DMS153 (cell line): ENCODE measurements at regions not wholly inside any gene's neighbourhood (a gene's known extent, or its start where the extent isn't known, plus 50 kb on each side); places are given as distances from the start of the nearest gene placed in this dataset.

ENCODE experiments used
- DNase-seq: peaks from one replicate; lab custom pipeline; 2025; lab: John Stamatoyannopoulos, UW

DNA sequence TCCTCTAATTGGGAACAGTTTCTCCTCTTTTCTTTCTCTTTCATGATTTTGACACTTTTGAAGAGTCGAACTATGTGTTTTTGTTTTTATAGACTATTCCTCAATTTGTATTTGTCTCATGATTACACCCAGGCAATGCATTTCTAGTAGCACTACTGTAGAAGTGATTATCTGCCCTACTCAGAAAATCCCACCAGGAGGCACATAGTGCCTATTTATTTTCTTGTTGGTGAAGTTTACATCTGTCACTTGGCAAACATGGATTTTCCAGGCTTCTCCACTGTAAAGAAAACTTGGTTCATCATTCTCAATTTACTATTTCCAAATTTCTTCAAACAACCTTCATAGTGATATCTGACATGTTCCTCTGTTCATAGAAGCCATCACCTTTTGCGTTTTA, 893.9 kb downstream of the CCSER2 start:
- no peak for DNase-seq

DNA sequence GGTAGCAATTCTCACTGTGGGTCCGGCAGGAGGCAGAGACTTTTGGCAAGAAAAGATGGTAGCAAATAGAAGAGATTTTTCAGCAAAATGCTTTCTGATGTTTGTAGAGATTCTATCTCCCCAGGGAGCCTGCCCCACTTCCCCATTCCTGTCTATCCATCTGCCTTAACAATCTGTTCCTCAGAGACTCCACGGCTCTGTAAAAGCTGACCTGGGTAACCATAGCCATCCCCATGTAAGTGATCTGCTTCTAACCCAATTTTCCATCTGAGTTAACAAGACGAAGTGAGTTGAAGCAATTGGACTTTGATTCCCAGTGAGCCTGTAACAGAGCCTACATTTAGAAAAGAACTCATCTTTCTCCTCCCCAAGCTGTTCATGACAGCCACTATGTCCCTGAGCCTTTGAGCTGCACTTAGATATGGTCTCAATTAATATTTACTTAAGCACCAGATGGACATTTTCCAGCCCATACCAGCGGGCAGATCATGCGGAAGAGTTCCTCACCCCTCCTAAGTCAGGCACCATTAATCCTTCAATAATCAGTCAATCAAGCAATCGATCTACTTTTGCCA, 896.1 kb downstream of the CCSER2 start:
- no peak for DNase-seq

DNA sequence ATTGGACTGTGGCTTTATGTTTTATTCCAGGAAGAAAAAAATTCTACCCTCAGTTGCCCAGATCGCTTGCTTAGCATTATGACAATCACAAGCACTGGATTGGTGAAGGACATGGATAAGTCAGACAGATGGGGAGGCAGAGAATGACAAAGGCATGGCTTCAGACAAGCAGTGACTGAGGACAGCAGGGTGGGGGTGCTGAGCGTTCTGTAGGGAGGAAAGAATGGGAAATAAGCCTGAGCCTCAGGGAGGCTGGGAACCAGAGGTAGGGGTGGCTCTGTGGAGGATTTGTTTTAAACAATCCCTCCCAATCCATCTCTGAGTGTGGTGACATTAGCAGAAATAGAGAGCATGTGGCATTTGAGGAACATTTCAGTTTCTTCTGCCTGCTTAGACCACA, 896.9 kb downstream of the CCSER2 start:
- no peak for DNase-seq

DNA sequence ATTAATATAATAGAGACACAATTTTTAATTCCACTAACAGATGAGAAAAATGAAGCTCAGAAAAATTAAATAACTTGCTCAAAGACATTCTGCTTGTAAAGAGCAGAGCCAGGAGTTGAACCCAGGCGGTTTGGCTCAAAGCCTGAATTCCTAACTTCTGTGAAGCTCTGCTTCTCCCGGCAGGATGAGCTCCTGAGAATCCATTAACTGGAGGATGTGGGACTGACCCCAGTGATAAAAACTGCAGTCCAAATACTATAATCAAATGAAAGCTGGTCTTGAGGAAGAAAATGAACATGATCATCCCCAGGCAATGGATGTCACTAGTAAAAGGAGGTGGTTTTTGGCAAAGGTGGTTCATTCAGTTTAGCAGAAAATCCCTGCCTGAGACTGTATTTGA, 898.2 kb downstream of the CCSER2 start:
- DNase-seq: no peak

DNA sequence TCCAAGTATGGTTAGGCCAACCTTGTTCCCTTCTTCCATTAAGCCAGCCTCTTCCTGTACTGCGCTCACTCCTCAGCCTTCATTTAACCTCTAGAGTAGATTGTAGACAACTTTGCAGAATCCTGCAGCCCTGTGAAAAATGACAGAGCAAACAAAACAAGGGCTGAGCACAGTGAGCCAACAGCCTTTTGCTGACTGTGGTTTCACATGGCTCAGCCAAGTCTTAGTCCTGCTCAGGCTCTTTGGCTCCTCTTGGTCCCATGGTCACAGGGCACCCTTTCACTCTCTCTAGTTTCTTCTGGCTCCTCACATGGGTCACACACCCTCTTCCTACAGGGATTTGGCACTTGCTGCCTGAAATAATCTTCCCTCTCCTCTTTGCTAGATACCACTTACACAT, 900.3 kb downstream of the CCSER2 start:
- DNase-seq: no peak

DNA sequence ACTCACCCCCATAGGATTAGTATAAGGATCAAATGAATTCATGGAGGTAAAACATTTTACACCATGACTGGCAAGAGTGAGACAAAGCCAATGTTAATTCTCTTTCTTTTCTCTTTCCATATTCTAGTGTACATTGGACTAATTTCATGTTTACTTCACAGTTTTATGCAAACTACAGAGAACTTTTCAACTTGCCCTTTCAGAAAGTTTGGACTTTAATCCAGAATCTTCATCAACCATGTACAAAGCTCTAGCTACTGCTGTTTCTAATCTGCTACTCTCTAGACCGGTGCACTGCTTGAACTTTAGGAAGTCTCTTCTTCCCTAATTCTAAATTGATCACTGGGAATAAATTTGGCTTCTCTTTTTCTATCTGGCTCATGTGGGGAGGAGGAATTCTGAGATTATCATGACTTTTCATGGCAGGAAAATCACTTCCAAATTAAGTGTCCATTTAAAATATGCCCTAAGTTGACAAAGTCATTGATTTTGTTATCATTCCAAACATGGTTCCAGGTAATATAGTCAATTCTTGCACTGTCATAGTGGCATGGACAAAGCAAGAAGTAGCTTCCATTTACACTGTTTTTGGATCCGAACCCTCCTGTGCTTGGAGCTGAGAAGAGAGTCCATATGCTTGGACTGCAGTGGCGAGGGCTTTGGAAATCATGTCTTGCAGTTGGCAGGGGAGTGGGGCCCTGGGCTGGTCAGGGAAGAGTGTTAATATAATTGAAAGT, 903.3 kb downstream of the CCSER2 start:
- DNase-seq: no peak

DNA sequence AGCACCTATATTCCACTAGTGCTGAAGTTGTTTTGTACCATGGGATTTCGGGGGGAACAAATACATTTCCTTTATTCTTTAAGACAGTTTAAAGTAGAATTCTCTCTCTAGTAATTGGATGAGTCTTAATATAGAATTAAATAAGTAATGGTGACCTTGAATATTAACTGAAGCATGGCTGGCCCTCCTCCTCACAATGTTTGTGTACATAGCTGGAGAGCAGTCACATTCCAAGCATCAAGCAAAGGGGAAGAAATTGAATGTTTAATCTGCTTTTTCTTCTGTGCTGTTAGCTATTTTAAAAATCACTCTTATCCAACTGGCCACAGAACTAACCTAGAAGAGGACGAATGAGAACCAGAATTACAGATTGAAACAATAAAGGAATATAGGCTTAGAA, 906.9 kb downstream of the CCSER2 start:
- no peak for DNase-seq

DNA sequence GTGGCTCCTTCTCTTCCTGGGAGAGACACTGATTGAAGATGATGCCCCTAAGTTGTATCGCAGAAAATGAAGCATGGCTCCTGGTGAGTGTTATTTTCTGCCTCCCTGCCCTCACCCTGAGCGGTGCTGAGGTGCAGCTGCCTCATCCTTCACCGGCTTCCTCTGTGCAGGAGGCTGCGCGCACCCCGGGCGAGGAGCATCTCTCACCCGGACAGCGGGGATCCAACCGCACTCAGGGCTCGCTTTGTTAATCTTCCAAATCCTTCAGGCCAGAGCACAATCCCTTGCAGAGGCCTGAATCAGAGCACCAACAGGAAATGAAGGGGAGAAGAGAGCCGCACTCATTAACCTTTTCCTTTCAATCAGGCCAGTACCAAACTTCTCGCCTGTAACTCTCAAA, 910.3 kb downstream of the CCSER2 start:
- no peak for DNase-seq

DNA sequence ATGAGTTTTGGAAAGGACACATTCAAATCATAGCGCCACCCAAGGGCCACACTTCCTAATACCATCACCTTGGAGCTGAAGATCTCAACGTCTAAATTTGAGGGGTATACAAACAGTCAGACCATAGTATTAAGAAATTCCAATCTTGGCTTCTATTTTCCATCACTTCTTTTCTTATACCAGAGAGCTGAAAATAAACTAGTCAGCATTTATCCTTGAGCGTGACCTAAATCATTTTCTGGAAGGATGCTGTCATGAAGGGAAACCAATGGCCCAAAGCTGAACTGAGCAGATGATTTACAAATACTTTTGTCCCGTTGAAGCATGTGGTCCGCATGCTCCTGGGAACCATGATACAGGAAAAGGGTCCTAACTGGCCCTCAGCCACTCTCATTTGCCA, 921.9 kb downstream of the CCSER2 start:
- DNase-seq: no peak

DNA sequence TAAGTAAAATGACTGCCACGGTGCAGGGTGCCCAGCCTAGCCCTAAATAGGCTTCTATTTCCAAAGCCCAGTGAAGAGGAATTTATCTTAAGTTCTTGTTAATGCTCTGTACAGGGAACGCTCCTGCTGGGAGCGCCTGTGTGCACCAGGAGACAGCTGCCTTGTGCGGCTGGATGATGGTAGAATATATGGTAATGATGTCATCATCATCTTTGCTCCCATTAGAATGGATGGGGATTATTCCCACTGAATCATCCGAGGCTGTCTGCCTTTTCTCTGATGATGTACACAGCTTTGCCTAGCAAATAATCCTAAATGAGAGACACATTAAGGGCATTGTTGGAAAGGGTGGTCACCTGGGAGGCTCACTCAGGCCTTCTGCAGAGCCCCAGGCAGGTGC, 928.1 kb downstream of the CCSER2 start:
- DNase-seq: no peak

DNA sequence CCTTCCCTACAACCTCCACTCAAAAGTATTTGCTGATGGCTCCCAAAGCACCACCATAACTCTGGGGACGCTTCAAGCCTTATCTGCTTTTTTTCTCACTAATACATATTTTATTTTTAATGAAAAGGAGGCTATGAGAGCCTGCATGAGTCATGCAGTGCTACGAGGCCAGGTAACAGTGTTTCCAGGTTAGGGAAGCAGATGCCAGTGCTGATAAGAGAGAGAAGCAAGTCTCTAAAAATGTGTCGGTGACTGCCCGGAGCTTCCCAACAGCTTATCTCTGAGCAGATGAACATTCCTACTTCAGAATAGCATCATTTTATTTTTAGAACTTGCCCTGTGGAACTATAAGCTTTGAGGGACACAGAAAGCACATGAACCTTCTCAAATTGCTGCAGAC, 931.5 kb downstream of the CCSER2 start:
- no peak for DNase-seq

DNA sequence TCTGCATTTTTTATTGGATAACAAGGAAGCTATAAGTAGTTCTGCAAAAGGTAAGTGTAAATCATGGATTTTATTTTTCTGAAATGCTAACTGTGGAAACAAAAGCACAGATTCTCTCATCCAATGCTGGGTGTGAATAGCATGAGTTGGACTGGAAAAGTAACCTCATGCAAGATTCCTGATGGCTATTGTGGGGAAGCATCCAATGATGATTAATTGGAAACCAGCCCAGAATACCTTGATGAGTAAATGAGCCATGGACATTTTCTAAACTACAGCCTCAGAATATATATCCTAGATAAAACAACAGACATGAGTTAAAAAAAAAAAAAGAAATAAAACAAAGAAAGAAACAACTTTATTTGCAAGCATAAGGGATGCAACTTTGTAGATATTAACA, 934.6 kb downstream of the CCSER2 start:
- DNase-seq: no peak

DNA sequence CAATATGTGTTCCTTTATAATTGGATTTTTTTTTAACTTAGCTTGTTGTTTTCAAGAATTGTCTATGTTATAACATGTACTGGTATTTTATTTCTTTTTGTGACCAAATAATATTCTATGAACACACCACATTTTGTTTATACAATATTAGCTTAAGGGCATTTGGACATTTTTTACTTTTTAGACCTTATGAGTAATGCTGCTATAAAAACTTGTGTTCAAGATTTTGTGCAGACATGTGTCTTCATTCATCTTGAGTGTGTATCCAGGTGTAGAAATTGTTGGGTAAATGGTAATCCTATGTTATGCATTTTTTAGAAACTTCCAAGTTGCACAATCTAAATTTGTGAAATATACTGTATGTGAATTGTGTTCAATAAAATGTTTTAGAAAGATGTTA, 936.7 kb downstream of the CCSER2 start:
- DNase-seq: no peak

DNA sequence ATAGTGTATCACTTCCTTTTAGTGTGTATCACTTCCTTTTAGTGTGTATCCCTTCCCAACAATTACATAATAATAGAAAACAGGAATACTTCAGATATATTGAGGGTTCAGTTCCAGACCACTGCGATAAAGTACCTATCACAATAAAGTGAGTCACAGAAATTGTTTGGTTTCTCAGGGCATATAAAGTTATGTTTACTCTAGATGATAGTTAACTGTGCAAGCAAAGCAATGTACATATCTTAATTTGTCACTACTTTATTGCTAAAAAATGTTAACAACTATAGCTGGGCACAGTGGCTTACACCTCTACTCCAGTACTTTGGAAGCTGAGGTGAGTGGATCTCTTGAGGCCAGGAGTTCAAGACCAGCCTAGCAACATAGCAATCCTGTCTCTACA, 938.4 kb downstream of the CCSER2 start:
- no peak for DNase-seq

DNA sequence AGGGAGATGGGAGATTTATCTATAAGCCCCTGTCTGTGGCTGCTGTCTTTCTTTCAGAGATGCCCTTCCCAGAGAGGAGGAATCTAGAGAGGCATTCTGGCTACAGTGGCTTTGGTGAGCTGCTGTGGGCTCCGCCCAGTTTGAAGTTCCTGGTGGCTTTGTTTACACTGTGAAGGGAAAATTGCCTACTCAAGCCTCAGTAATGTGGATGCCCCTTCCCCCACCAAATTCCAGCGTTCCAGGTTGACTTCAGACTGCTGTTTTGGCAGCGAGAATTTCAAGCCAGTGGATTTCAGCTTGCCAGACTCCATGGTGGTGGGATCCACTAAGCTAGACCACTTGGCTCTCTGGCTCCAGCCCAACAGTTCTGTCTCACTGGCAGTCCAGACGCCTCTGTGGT, 951.6 kb downstream of the CCSER2 start:
- peak; percentile 45 for DNase-seq

DNA sequence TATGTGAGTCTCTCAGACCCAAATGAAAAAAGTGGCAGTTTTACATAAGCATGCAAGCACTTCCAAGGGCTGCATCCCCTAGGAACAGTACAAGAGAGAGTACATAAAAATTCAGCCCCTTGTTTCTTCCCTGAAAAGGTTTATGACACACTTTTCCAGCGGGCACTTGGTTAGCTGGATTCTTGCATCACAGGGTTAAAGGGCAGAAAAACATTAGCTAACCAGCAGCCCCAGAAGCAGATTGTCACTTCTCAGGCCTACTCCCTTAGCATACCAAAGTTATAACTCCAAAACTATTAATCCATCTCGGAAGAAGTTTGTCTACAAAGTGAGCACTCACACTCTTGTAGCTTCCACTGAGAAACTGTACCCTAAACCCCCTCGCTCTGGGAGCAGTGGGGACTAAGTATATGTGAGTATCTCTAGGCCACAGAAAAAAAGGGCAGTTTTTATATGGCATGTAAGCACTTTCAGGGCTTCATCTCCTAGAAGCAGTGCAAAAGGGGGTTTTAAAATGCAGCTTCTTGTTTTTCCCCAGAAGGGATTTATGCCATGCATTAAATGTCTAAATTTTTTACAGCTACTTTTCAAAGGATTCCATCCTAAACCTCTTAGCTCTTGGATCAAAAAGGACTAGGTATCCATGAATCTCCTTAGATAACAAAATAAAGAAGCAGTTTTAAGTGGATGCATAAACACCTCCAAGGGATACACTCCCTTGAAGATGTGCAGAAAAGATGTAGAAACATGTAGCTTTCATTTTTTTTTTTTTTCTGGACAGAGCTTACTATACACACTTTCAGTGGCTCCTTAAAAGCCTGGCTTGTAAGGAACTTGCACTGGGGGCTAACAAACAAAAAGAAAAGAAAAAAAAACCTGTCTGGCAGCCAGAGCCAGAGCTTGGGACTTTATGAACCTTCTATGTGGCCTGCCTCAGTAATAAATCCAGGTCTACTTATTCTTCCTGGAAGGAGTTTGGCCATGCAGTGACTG, 956.7 kb downstream of the CCSER2 start:
- DNase-seq: no peak

DNA sequence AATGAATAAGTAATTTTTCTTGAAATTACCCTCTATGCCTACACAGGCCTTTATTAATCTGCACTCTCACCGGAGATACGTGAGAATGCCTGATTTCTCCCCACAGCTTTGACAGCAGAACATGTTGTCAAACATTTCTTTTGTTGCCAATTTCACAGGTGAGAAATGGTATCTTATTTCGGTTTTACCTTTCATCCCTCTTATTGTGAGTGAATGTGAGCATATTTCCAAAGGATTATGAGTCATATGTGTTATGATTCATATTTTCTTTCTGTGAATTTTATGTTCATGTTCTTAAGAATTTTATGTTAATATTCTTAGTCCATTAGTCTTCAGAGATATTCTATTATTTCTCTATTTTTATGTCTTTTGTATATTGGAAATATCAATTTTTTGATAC, 965.1 kb downstream of the CCSER2 start:
- no peak for DNase-seq

DNA sequence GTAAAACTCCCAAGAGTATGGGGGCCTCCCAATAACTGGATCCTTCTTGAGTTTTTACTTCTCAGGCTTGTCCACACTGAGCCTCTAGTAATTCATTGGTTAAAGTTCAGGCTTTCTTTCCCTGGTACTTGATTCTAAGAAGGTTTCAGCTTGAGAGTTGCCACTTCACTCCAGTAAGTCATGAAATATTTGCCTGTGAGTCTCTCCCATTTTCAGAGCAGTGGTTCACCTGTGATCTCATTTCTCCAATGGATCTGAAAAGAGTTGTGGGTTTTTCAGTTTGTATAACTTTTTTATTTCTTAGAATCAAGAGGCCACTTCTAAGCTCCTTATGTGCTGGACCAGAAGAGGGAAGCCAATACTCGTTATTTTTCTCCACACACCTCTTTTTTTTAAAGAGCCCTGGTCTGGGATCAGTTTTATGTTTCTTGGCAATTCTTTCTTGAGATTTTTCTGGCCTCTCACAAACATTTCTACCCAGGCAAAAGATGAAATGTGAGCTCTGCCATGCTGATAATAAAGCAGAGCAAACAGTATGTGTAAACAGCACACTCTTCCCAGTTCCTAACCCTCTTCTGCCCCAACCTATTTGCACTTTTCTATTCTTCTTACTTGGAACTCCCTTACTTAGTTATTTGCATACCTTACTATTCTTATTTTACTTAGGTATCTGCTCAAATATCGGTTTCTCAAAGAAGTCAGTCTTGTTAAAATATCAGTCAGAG, 983.4 kb downstream of the CCSER2 start:
- no peak for DNase-seq

DNA sequence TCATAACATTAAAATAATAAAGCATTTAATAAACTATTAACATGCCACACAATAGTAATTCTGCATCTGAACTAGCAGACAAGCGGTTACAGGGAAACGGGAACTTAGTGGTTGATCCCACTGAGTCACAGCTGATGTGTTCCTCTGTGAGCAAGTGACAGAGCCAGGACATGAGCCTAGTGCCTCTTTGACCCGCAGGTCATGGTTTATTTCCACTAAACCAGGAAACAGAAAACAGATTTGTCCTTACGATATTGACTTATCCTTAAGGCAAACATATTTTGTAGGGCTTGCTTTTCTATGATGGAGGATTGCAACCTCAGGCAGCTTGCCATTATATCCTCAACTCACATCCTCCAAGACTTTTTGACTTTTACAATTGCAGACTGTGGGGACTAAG, 987.3 kb downstream of the CCSER2 start:
- DNase-seq: no peak

DNA sequence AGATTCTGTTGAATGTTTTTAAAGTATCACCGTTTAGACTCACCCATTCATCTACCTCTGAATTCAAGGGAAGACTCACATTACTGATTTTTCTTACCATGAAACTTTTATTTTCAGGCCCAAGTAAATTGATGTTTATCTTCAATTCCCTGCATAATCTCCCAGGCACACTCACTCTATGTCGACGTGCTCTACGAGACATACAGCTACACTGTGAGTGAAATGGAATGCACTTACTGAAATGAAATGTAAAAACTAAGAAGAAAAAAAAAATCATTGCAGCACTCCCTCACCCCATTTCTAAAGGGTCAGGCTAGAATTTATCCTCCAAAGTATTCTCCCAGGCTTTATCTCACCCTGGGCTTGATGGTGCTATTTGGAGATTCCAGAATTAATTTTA, 987.9 kb downstream of the CCSER2 start:
- DNase-seq: no peak

DNA sequence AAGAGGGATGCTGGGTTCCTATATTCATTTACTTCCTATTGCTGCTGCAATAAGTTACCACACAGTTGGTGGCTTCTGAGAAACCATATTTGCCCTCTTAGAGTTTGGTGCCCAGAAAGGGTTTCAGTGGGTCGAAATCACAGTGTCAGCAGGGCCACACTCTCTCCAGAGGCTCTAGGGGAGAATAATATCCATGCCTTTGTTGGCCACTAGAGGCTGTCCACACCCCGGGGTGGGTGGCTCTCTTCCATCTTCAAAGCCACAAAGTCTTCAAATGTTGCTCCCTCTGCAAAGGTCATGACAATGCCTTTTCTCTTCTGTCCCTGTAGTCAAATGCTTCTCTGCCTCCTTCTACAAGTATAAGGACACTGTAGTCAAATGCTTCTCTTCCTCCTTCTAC, 989.4 kb downstream of the CCSER2 start:
- DNase-seq: no peak
